ENCODE measurements at regions not wholly inside any gene's neighbourhood (a gene's known extent, or its start where the extent isn't known, plus 50 kb on each side); places are given as distances from the start of the nearest gene placed in this dataset.

DNA sequence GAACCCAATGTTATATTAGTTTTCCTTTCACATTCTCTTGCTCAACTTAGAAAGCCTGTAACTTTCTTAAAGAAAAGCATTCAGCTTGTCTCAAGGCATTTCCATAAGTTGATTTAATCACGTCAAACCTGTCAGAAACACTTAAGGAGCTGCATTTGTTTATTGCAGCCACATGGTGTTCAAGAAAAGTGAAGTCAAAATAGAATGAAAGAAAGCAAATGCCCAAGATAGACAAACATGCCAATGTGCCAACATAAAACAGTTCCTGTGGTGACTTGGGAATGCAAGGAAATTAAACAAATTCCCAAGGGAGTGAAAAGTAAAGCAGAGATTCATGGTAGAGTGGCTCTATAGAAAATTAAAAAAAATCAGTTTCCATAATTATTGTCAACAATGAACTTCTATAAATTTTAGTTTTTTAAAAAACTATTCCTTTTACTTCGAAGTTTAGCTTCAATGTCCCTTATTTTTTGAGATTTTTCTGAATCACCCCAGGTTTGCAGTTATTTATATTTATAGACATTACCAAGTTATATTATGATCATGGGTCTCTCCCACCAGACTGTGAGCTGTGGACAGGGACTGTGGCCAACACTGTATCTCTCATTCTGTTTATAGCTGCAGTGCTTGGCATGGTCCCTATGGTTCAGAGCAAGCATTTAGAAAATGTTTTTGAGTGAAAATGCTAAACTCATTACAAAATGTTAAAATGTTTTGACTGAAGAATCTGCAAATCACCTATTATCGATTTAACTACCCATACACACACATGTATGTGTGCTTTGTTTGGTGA is 887.4 kb downstream of the REEP3 start:
- H3K36me3 ChIP-seq, result no peaks in the 10 kb centered on the region
- DNase-seq, result no peak
- no peak overlapping the region for H3K4me3 ChIP-seq
- WGBS, 2 donors, result 76 to 81% methylated on average over 3 of the region's 3 CpGs
- H3K9me3 ChIP-seq, result no peaks in the 10 kb centered on the region
- H3K4me1 ChIP-seq, result no peaks in the 10 kb centered on the region
- intact Hi-C loops (cut with DNase I), result no loop called here
- TF ChIP-seq, protein P1, sequence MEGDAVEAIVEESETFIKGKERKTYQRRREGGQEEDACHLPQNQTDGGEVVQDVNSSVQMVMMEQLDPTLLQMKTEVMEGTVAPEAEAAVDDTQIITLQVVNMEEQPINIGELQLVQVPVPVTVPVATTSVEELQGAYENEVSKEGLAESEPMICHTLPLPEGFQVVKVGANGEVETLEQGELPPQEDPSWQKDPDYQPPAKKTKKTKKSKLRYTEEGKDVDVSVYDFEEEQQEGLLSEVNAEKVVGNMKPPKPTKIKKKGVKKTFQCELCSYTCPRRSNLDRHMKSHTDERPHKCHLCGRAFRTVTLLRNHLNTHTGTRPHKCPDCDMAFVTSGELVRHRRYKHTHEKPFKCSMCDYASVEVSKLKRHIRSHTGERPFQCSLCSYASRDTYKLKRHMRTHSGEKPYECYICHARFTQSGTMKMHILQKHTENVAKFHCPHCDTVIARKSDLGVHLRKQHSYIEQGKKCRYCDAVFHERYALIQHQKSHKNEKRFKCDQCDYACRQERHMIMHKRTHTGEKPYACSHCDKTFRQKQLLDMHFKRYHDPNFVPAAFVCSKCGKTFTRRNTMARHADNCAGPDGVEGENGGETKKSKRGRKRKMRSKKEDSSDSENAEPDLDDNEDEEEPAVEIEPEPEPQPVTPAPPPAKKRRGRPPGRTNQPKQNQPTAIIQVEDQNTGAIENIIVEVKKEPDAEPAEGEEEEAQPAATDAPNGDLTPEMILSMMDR (IDR thresholded peaks at IDR 0.05), result no peak
- TF ChIP-seq EP300 (IDR thresholded peaks at IDR 0.05) (no peak), POLR2AphosphoS5 (IDR thresholded peaks at IDR 0.05) (no peak), POLR2A (IDR thresholded peaks at IDR 0.05) (no peak)
- H3K27ac ChIP-seq, result no peak overlapping the region
- no peaks in the 10 kb centered on the region for H3K27me3 ChIP-seq

GRCh38 chr10:64409349-64409748 is 888.1 kb downstream of the REEP3 start:
- intact Hi-C loops (cut with DNase I), result no loop called here
- Histone ChIP-seq H3K9me3 (no peaks in the 10 kb centered on the region), H3K27me3 (no peaks in the 10 kb centered on the region), H3K27ac (no peak overlapping the region), H3K4me1 (no peaks in the 10 kb centered on the region), H3K4me3 (no peak overlapping the region), H3K36me3 (no peaks in the 10 kb centered on the region)
- TF ChIP-seq, protein P1 (IDR thresholded peaks at IDR 0.05), result no peak
- no peak for TF ChIP-seq POLR2AphosphoS5 (IDR thresholded peaks at IDR 0.05)
- no peak for TF ChIP-seq EP300 (IDR thresholded peaks at IDR 0.05)
- no peak for TF ChIP-seq POLR2A (IDR thresholded peaks at IDR 0.05)
- 97 to 100% methylated on average over 1 of the region's 1 CpG for WGBS, 2 donors
- DNase-seq, result no peak

- Histone ChIP-seq H3K9me3 (no peaks in the 10 kb centered on the region), H3K27me3 (no peaks in the 10 kb centered on the region), H3K4me1 (no peaks in the 10 kb centered on the region), H3K4me3 (no peak overlapping the region), H3K36me3 (no peaks in the 10 kb centered on the region), H3K27ac (no peak overlapping the region)
- intact Hi-C loops (cut with DNase I), result no loop called here
- TF ChIP-seq EP300 (IDR thresholded peaks at IDR 0.05), result no peak
- TF ChIP-seq, protein P1 (IDR thresholded peaks at IDR 0.05), result no peak
- no peak for TF ChIP-seq POLR2AphosphoS5 (IDR thresholded peaks at IDR 0.05)
- WGBS, 2 donors, result 88 to 92% methylated on average over 1 of the region's 1 CpG
- no peak for DNase-seq
These were observed 894.8 kb downstream of the REEP3 start for GRCh38 chr10:64416011-64416410.

DNA sequence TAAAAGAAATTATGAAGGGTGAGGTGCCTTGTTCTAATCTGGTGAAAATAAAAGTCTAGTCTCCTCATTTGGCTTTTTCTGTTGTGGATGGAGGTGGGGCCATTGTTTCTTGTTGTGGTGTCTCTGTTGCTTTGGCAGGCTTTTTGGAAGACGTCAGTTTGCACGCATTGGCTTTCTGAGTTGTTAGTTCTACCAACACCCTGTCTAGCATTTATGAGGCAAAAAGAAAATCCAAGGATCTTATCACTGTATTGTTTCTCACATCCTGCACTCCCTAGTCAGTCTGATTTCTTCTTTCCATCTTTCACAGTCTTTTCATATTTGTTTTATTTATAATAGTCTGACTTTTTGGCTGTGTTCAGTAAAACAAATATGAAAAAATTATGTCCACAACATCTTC is 898.3 kb downstream of the REEP3 start:
- no peaks in the 10 kb centered on the region for H3K4me1 ChIP-seq
- H3K27ac ChIP-seq, result no peak overlapping the region
- H3K36me3 ChIP-seq, result no peaks in the 10 kb centered on the region
- H3K9me3 ChIP-seq, result no peaks in the 10 kb centered on the region
- no peak overlapping the region for H3K4me3 ChIP-seq
- DNase-seq, result no peak
- WGBS, 2 donors, result 44 to 70% methylated on average over 2 of the region's 2 CpGs
- TF ChIP-seq, protein P1 (IDR thresholded peaks at IDR 0.05), result no peak
- intact Hi-C loops (cut with DNase I), result no loop called here
- no peaks in the 10 kb centered on the region for H3K27me3 ChIP-seq

DNA sequence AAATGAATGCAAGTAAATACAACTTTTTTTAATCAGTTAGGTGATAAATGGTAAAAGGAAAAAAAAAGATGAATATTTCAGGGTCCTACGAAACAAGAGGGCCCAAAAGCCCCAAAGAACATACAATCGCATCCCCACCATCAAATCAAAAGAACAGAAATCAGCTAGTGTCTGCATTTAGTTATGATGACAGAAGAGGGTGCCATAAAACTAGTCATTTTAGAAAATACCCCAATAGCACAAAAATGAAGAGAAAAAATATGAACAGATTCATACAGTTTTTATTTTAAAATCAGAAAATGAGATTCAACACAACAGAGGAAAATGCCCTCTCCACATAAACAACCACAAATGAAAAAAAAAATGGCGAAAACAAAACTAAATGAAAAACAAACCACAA is 905.5 kb downstream of the REEP3 start:
- H3K27me3 ChIP-seq, result no peaks in the 10 kb centered on the region
- H3K4me3 ChIP-seq, result no peak overlapping the region
- TF ChIP-seq EP300 (IDR thresholded peaks at IDR 0.05) (no peak), POLR2AphosphoS5 (IDR thresholded peaks at IDR 0.05) (no peak), POLR2A (IDR thresholded peaks at IDR 0.05) (no peak)
- TF ChIP-seq, protein P1 (IDR thresholded peaks at IDR 0.05), result no peak
- no peaks in the 10 kb centered on the region for H3K9me3 ChIP-seq
- no peak for DNase-seq
- intact Hi-C loops (cut with DNase I), result no loop called here
- H3K36me3 ChIP-seq, result no peaks in the 10 kb centered on the region
- 87 to 94% methylated on average over 3 of the region's 3 CpGs for WGBS, 2 donors
- no peaks in the 10 kb centered on the region for H3K4me1 ChIP-seq
- H3K27ac ChIP-seq, result no peak overlapping the region
